Panc1 (cell line): ENCODE measurements at regions not wholly inside any gene's neighbourhood (a gene's known extent, or its start where the extent isn't known, plus 50 kb on each side); places are given as distances from the start of the nearest gene placed in this dataset.

Experiments
- CTCF ChIP-seq: fragments of 450-650 bp; IDR thresholded peaks from 2 replicates; pipeline ENCODE4 v1.5.1; 2017; ENCODE audit warnings: mild to moderate bottlenecking
- POLR2AphosphoS5 ChIP-seq: IDR thresholded peaks from 2 replicates; pipeline ENCODE4 v1.6.1; 2012; ENCODE audit warnings: mild to moderate bottlenecking, low read depth, low read length, moderate library complexity

DNA sequence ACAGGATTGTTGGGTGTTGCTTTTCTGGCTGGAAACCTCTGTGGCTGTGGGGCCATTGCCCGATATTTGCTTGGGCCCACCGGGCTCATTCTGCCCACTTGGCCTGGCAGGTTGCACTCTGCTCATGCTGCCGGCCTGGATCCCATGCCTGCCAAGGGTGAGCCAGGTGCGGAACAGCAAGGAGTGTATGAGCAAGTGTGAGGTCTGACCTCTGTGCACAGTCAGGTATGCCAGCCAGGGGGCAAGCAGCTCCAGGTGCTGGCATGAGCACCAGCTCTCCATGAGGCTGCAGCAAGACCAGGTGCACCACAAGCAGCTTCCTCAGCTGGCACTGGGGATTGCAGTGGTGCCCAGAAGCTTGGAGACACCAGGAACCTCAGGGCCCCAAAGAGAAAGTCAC lies 65.4 kb upstream of the KIF5B start:
- TF ChIP-seq CTCF (no peak), POLR2AphosphoS5 (no peak)
